Nucleus accumbens (tissue), 56 donors: ENCODE measurements at regions not wholly inside any gene's neighbourhood (a gene's known extent, or its start where the extent isn't known, plus 50 kb on each side); places are given as distances from the start of the nearest gene placed in this dataset.
A peak's percentile ranks its signal among the peaks of the same experiment; 100 is the strongest.

Experiments used
- DNase-seq, 56 donors: peaks; one replicate each; lab custom pipeline; 2025; lab: John Stamatoyannopoulos, UW

- DNase-seq: no peak
Observed at GRCh38 chr1:94734963-94735901, 84.9 kb upstream of the SLC44A3 start.

- DNase-seq: no peak
Observed at GRCh38 chr1:94731891-94732290, 88.3 kb upstream of the SLC44A3 start.

- no peak for DNase-seq
Observed at GRCh38 chr1:94730450-94730849, 89.7 kb upstream of the SLC44A3 start.

GRCh38 chr1:94729267-94729666 is 90.9 kb upstream of the SLC44A3 start:
- DNase-seq: no peak

GRCh38 chr1:94727846-94728715 is 92.1 kb upstream of the SLC44A3 start:
- DNase-seq: no peak

- no peak for DNase-seq
Observed at GRCh38 chr1:94726981-94727685, 93.0 kb upstream of the SLC44A3 start.

- DNase-seq: no peak
Observed at GRCh38 chr1:94725566-94725965, 94.6 kb upstream of the SLC44A3 start.

GRCh38 chr1:94723894-94724293 is 96.3 kb upstream of the SLC44A3 start:
- DNase-seq: no peak

GRCh38 chr1:94723463-94723862 is 96.7 kb upstream of the SLC44A3 start:
- no peak for DNase-seq

- DNase-seq: no peak
Observed at GRCh38 chr1:94722181-94722580, 98.0 kb upstream of the SLC44A3 start.

- DNase-seq: peak in 1 of 56 donors; percentile 5
Observed at GRCh38 chr1:94721240-94721639, 98.9 kb upstream of the SLC44A3 start.

- DNase-seq: no peak
Observed at GRCh38 chr1:94719926-94720793, 100.0 kb upstream of the SLC44A3 start.

GRCh38 chr1:94716965-94717364 is 103.2 kb upstream of the SLC44A3 start:
- no peak for DNase-seq

GRCh38 chr1:94715321-94715720 is 104.8 kb upstream of the SLC44A3 start:
- no peak for DNase-seq

- no peak for DNase-seq
Observed at GRCh38 chr1:94714552-94714951, 105.6 kb upstream of the SLC44A3 start.

- DNase-seq: no peak
Observed at GRCh38 chr1:94714152-94714551, 106.0 kb upstream of the SLC44A3 start.

GRCh38 chr1:94713472-94714141 is 106.5 kb upstream of the SLC44A3 start:
- peak in 12 of 56 donors; percentile 9 to 45 (median 16) for DNase-seq

GRCh38 chr1:94709891-94710581 is 110.1 kb upstream of the SLC44A3 start:
- no peak for DNase-seq

GRCh38 chr1:94708811-94709210 is 111.3 kb upstream of the SLC44A3 start:
- no peak for DNase-seq
